K562 (cell line): ENCODE measurements at regions not wholly inside any gene's neighbourhood (a gene's known extent, or its start where the extent isn't known, plus 50 kb on each side); places are given as distances from the start of the nearest gene placed in this dataset.

Experiments
- FOXA1 ChIP-seq: fragments of 450-650 bp; IDR thresholded peaks from 2 replicates; pipeline ENCODE4 v1.6.1; 2016; ENCODE audit warnings: mild to moderate bottlenecking, borderline replicate concordance
- GABPA ChIP-seq: fragments of 200-800 bp; sonication (Bioruptor generic); conservative IDR thresholded peaks from 2 replicates; pipeline ENCODE4 v1.6.1; 2016; ENCODE audit warnings: low read depth, missing genetic modification characterization, missing compliant biosample characterization
- NFXL1 ChIP-seq: fragments of 450-650 bp; formaldehyde crosslinking; IDR thresholded peaks from 2 replicates; pipeline ENCODE4 v1.4.0; 2021; ENCODE audit warnings: mild to moderate bottlenecking
- PREB ChIP-seq: sonication (generic); formaldehyde crosslinking; IDR thresholded peaks from 2 replicates; pipeline ENCODE4 v1.8.1; 2023; ENCODE audit warnings: mild to moderate bottlenecking, missing genetic modification reagents
- ZBTB1 ChIP-seq: sonication (generic); formaldehyde crosslinking; IDR thresholded peaks from 2 replicates; pipeline ENCODE4 v1.8.1; 2023; ENCODE audit warnings: missing genetic modification reagents, low read depth, mild to moderate bottlenecking, borderline replicate concordance
- ZNF12 ChIP-seq: sonication (generic); formaldehyde crosslinking; IDR thresholded peaks from 2 replicates; pipeline ENCODE4 v1.4.0; 2020; ENCODE audit warnings: mild to moderate bottlenecking, missing genetic modification reagents
- TF ChIP-seq, protein P1 (sequence below), 3 experiments: IDR thresholded peaks in 2 of 3; conservative IDR thresholded peaks in 1 of 3; 2 replicates each; pipeline ENCODE4 v1.5.1; 2011 to 2012; ENCODE audit warnings: low read length in 3 of 3, mild to moderate bottlenecking in 3 of 3, control low read depth in 2 of 3, improper control_type of control experiment in 1 of 3, inconsistent platforms in 1 of 3, low read depth in 1 of 3, mixed read lengths in 1 of 3, moderate library complexity in 1 of 3; ENCODE audit not compliant: insufficient read depth in 2 of 3

- TF ChIP-seq NFXL1 (no peak), PREB (CRISPR knock-in tag) (no peak), GABPA (no peak), FOXA1 (no peak), ZBTB1 (CRISPR knock-in tag) (no peak), ZNF12 (CRISPR knock-in tag) (no peak)
- TF ChIP-seq, protein P1, sequence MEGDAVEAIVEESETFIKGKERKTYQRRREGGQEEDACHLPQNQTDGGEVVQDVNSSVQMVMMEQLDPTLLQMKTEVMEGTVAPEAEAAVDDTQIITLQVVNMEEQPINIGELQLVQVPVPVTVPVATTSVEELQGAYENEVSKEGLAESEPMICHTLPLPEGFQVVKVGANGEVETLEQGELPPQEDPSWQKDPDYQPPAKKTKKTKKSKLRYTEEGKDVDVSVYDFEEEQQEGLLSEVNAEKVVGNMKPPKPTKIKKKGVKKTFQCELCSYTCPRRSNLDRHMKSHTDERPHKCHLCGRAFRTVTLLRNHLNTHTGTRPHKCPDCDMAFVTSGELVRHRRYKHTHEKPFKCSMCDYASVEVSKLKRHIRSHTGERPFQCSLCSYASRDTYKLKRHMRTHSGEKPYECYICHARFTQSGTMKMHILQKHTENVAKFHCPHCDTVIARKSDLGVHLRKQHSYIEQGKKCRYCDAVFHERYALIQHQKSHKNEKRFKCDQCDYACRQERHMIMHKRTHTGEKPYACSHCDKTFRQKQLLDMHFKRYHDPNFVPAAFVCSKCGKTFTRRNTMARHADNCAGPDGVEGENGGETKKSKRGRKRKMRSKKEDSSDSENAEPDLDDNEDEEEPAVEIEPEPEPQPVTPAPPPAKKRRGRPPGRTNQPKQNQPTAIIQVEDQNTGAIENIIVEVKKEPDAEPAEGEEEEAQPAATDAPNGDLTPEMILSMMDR (IDR thresholded peaks at IDR 0.05 in 2 of 3, conservative IDR thresholded peaks at IDR 0.05 in 1 of 3; ENCODE audit: insufficient read depth in 2 of 3, low read depth in 1 of 3, low read length in 3 of 3), result no peak
Observed at GRCh38 chr4:120561648-120562047, 360.9 kb downstream of the PRDM5 start.
